WTC11 (cell line): ENCODE measurements at regions not wholly inside any gene's neighbourhood (a gene's known extent, or its start where the extent isn't known, plus 50 kb on each side); places are given as distances from the start of the nearest gene placed in this dataset.

ENCODE experiments used
- ATAC-seq: fragments of 200-7000 bp; cut with Tn5 transposase; 2 replicates; pipeline ENCODE4 v1.10.0; 2021; ENCODE audit warnings: mild to moderate bottlenecking, moderate library complexity
- CTCF ChIA-PET: fragments of 300-600 bp; sonication (Branson Sonifier 250); formaldehyde crosslinking; loops from one replicate; lab custom pipeline; 2021; ENCODE audit warnings: antibody characterized with exemption; lab: Charles Lee
- POLR2A ChIA-PET: fragments of 350-600 bp; sonication (Branson Sonifier 250); formaldehyde crosslinking; loops from one replicate; lab custom pipeline; 2021; ENCODE audit warnings: antibody characterized with exemption; lab: Charles Lee
- DNase-seq: peaks from one replicate; pipeline ENCODE4 v3.0.0; 2021; ENCODE audit warnings: low spot score
- H3K27ac Mint-ChIP-seq: 2 replicates; pipeline ENCODE4 v1.8.0; 2021; ENCODE audit warnings: mixed read lengths
- H3K27me3 Mint-ChIP-seq: 2 replicates; pipeline ENCODE4 v1.8.0; 2021; ENCODE audit warnings: low read depth, mild to moderate bottlenecking, moderate library complexity, mixed read lengths
- H3K36me3 Mint-ChIP-seq: 2 replicates; pipeline ENCODE4 v1.8.0; 2021; ENCODE audit warnings: mixed read lengths
- H3K4me1 Mint-ChIP-seq: 2 replicates; pipeline ENCODE4 v1.8.0; 2022; ENCODE audit warnings: mixed read lengths
- H3K4me3 Mint-ChIP-seq: 2 replicates; pipeline ENCODE4 v1.8.0; 2021; ENCODE audit warnings: mild to moderate bottlenecking, moderate library complexity, mixed read lengths
- H3K9me3 Mint-ChIP-seq: 2 replicates; pipeline ENCODE4 v1.8.0; 2021; ENCODE audit warnings: mixed read lengths
- ATF3 ChIP-seq: sonication (generic); formaldehyde crosslinking; conservative IDR thresholded peaks from 2 replicates; pipeline ENCODE4 v1.8.1; 2022; ENCODE audit warnings: mild to moderate bottlenecking, missing genetic modification reagents
- CBFB ChIP-seq: sonication (generic); formaldehyde crosslinking; IDR thresholded peaks from 2 replicates; pipeline ENCODE4 v1.8.1; 2022; ENCODE audit warnings: mild to moderate bottlenecking, low read depth, missing genetic modification reagents
- CDX4 ChIP-seq: fragments of 250-450 bp; sonication (Bioruptor Pico); IDR thresholded peaks from 2 replicates; pipeline ENCODE4 v1.9.0; 2021; ENCODE audit warnings: moderate library complexity, mild to moderate bottlenecking, inconsistent platforms, borderline replicate concordance
- CREM ChIP-seq: sonication (generic); formaldehyde crosslinking; IDR thresholded peaks from 2 replicates; pipeline ENCODE4 v1.8.1; 2022; ENCODE audit warnings: mild to moderate bottlenecking, missing genetic modification reagents, moderate library complexity
- E2F4 ChIP-seq: sonication (generic); formaldehyde crosslinking; IDR thresholded peaks from 2 replicates; pipeline ENCODE4 v1.8.1; 2022; ENCODE audit warnings: low read depth, mild to moderate bottlenecking, moderate library complexity, missing genetic modification reagents, borderline replicate concordance
- FOXJ3 ChIP-seq: sonication (generic); formaldehyde crosslinking; IDR thresholded peaks from 2 replicates; pipeline ENCODE4 v1.9.0; 2021; ENCODE audit warnings: missing genetic modification reagents, mild to moderate bottlenecking, borderline replicate concordance
- GABPB1 ChIP-seq: sonication (generic); formaldehyde crosslinking; IDR thresholded peaks from 2 replicates; pipeline ENCODE4 v1.8.1; 2023; ENCODE audit warnings: mild to moderate bottlenecking, missing genetic modification reagents
- GRHL2 ChIP-seq: fragments of 250-450 bp; sonication (Bioruptor Pico); IDR thresholded peaks from 2 replicates; pipeline ENCODE4 v1.8.0; 2022; ENCODE audit warnings: mild to moderate bottlenecking, moderate library complexity; ENCODE audit not compliant: insufficient replicate concordance, severe bottlenecking
- GTF2I ChIP-seq: fragments of 250-450 bp; sonication (Bioruptor Pico); conservative IDR thresholded peaks from 2 replicates; pipeline ENCODE4 v1.4.0; 2021; ENCODE audit warnings: mild to moderate bottlenecking
- NFE2L1 ChIP-seq: sonication (generic); formaldehyde crosslinking; IDR thresholded peaks from 2 replicates; pipeline ENCODE4 v1.8.1; 2023; ENCODE audit warnings: missing genetic modification reagents
- NFYB ChIP-seq: sonication (generic); formaldehyde crosslinking; conservative IDR thresholded peaks from 2 replicates; pipeline ENCODE4 v1.8.0; 2022; ENCODE audit warnings: low read depth, missing genetic modification reagents
- NR2C2 ChIP-seq: sonication (generic); formaldehyde crosslinking; IDR thresholded peaks from 2 replicates; pipeline ENCODE4 v1.8.0; 2022; ENCODE audit warnings: mild to moderate bottlenecking, missing genetic modification reagents
- PRDM15 ChIP-seq: sonication (generic); formaldehyde crosslinking; IDR thresholded peaks from 2 replicates; pipeline ENCODE4 v1.8.0; 2022; ENCODE audit warnings: missing genetic modification reagents
- PRRX2 ChIP-seq: fragments of 250-450 bp; sonication (Bioruptor Pico); IDR thresholded peaks from 2 replicates; pipeline ENCODE4 v1.8.0; 2021; ENCODE audit warnings: mild to moderate bottlenecking
- STAT6 ChIP-seq: sonication (generic); formaldehyde crosslinking; conservative IDR thresholded peaks from 2 replicates; pipeline ENCODE4 v1.8.1; 2023; ENCODE audit warnings: mild to moderate bottlenecking, low read depth, missing genetic modification reagents, moderate library complexity
- TEAD1 ChIP-seq: sonication (generic); formaldehyde crosslinking; IDR thresholded peaks from 2 replicates; pipeline ENCODE4 v1.8.0; 2022; ENCODE audit warnings: mild to moderate bottlenecking, missing genetic modification reagents
- USF2 ChIP-seq: sonication (generic); formaldehyde crosslinking; IDR thresholded peaks from 2 replicates; pipeline ENCODE4 v1.8.1; 2023; ENCODE audit warnings: mild to moderate bottlenecking, missing genetic modification reagents, moderate library complexity
- ZMAT4 ChIP-seq: fragments of 250-450 bp; sonication (Bioruptor Pico); IDR thresholded peaks from 2 replicates; pipeline ENCODE4 v1.9.0; 2021; ENCODE audit warnings: mild to moderate bottlenecking
- ZNF263 ChIP-seq: sonication (generic); formaldehyde crosslinking; IDR thresholded peaks from 2 replicates; pipeline ENCODE4 v1.8.1; 2022; ENCODE audit warnings: low read depth, mild to moderate bottlenecking, moderate library complexity, missing genetic modification reagents

- CTCF ChIA-PET: no interaction called here
- Mint-ChIP-seq H3K4me3 (no peak overlapping the region), H3K36me3 (no peaks in the 10 kb centered on the region)
Observed at GRCh38 chr6:98333273-98333672, 501.1 kb upstream of the POU3F2 start.

GRCh38 chr6:98335594-98335993 is 498.8 kb upstream of the POU3F2 start:
- TF ChIP-seq PRDM15 (CRISPR knock-in tag): no peak
- TF ChIP-seq GABPB1: no peak
- TF ChIP-seq CREM (CRISPR knock-in tag): no peak
- TF ChIP-seq NR2C2 (CRISPR knock-in tag): no peak
- TF ChIP-seq ZMAT4 (CRISPR knock-in tag): no peak
- TF ChIP-seq STAT6 (CRISPR knock-in tag): no peak
- no peak for TF ChIP-seq USF2 (CRISPR knock-in tag)
- no peak for TF ChIP-seq NFYB
- TF ChIP-seq FOXJ3 (CRISPR knock-in tag): no peak
- TF ChIP-seq NFE2L1 (CRISPR knock-in tag): no peak
- TF ChIP-seq CBFB (CRISPR knock-in tag): no peak
- H3K4me1 Mint-ChIP-seq: peaks cover 8% of the 10 kb centered on the region
- no peak overlapping the region for H3K27ac Mint-ChIP-seq
- no peaks in the 10 kb centered on the region for H3K36me3 Mint-ChIP-seq
- no peaks in the 10 kb centered on the region for H3K27me3 Mint-ChIP-seq
- ATAC-seq (no peak), DNase-seq (no peak)
- CTCF ChIA-PET: no interaction called here
- no peaks in the 10 kb centered on the region for H3K9me3 Mint-ChIP-seq
- POLR2A ChIA-PET: no interaction called here
- no peak overlapping the region for H3K4me3 Mint-ChIP-seq

More at GRCh38 chr6:98333273-98333672, 501.1 kb upstream of the POU3F2 start:
- Mint-ChIP-seq H3K9me3 (no peaks in the 10 kb centered on the region), H3K4me1 (peaks cover 8% of the 10 kb centered on the region), H3K27me3 (no peaks in the 10 kb centered on the region), H3K27ac (no peak overlapping the region)
- no peak for DNase-seq
- POLR2A ChIA-PET: no interaction called here
- TF ChIP-seq PRRX2: no peak
- no peak for ATAC-seq

GRCh38 chr6:98339506-98339905 is 494.9 kb upstream of the POU3F2 start:
- Mint-ChIP-seq H3K36me3 (no peaks in the 10 kb centered on the region), H3K9me3 (no peaks in the 10 kb centered on the region), H3K27ac (no peak overlapping the region), H3K27me3 (no peaks in the 10 kb centered on the region), H3K4me1 (peaks cover 15% of the 10 kb centered on the region), H3K4me3 (no peak overlapping the region)
- no peak for TF ChIP-seq E2F4 (CRISPR knock-in tag)
- no peak for TF ChIP-seq GTF2I (CRISPR knock-in tag)
- TF ChIP-seq GRHL2 (CRISPR knock-in tag): no peak
- no peak for TF ChIP-seq ZNF263 (CRISPR knock-in tag)
- no peak for TF ChIP-seq ATF3 (CRISPR knock-in tag)
- TF ChIP-seq USF2 (CRISPR knock-in tag): no peak
- no peak for TF ChIP-seq CDX4
- no peak for TF ChIP-seq TEAD1 (CRISPR knock-in tag)
- DNase-seq (no peak), ATAC-seq (no peak)
- CTCF ChIA-PET: no interaction called here
- POLR2A ChIA-PET: no interaction called here
